Smooth muscle cell (in vitro differentiated cells): ENCODE measurements at regions not wholly inside any gene's neighbourhood (a gene's known extent, or its start where the extent isn't known, plus 50 kb on each side); places are given as distances from the start of the nearest gene placed in this dataset.
A peak's percentile ranks its signal among the peaks of the same experiment; 100 is the strongest.

Experiments used
- DNase-seq: peaks from one replicate; lab custom pipeline; 2025; ENCODE audit not compliant: unreplicated experiment; lab: John Stamatoyannopoulos, UW
- H2AFZ ChIP-seq: fragments of 200-600 bp; sonication (generic); 2 replicates; pipeline ENCODE4 v1.6.0; 2016; ENCODE audit warnings: antibody characterized with exemption, low read depth, mild to moderate bottlenecking
- H3F3A ChIP-seq: fragments of 200-600 bp; sonication (generic); 2 replicates; pipeline ENCODE4 v1.6.0; 2017; ENCODE audit warnings: antibody characterized with exemption, low read depth
- H3K27ac ChIP-seq: fragments of 200-600 bp; sonication (generic); 2 replicates; pipeline ENCODE4 v1.5.1; 2016; ENCODE audit warnings: low read depth, mild to moderate bottlenecking
- H3K27me3 ChIP-seq: fragments of 200-600 bp; sonication (generic); 2 replicates; pipeline ENCODE4 v1.6.1; 2016; ENCODE audit warnings: low read depth, mild to moderate bottlenecking
- H3K36me3 ChIP-seq: fragments of 200-600 bp; sonication (generic); 2 replicates; pipeline ENCODE4 v1.5.1; 2016; ENCODE audit warnings: low read depth
- H3K4me1 ChIP-seq: fragments of 200-600 bp; sonication (generic); 2 replicates; pipeline ENCODE4 v1.5.1; 2016; ENCODE audit warnings: low read depth
- H3K4me2 ChIP-seq: fragments of 200-600 bp; sonication (generic); 2 replicates; pipeline ENCODE4 v1.6.0; 2016; ENCODE audit warnings: mild to moderate bottlenecking
- H3K4me3 ChIP-seq: fragments of 200-600 bp; sonication (generic); 2 replicates; pipeline ENCODE4 v1.5.1; 2016; ENCODE audit warnings: mild to moderate bottlenecking
- H3K79me2 ChIP-seq: fragments of 200-600 bp; sonication (generic); 2 replicates; pipeline ENCODE4 v1.6.0; 2016; ENCODE audit warnings: low read depth, mild to moderate bottlenecking
- H3K9ac ChIP-seq: fragments of 200-600 bp; sonication (generic); 2 replicates; pipeline ENCODE4 v1.6.0; 2016; ENCODE audit warnings: low read depth
- H3K9me3 ChIP-seq: fragments of 200-600 bp; sonication (generic); replicated peaks from 2 replicates; pipeline ENCODE4 v1.5.1; 2016; ENCODE audit warnings: low read depth
- H4K20me1 ChIP-seq: fragments of 200-600 bp; sonication (generic); 2 replicates; pipeline ENCODE4 v1.6.0; 2016; ENCODE audit warnings: low read depth
- CTCF ChIP-seq: fragments of 200-600 bp; sonication (generic); IDR thresholded peaks from 2 replicates; pipeline ENCODE4 v1.5.1; 2017; ENCODE audit warnings: borderline replicate concordance, mild to moderate bottlenecking, antibody characterized with exemption; ENCODE audit not compliant: insufficient read depth, poor library complexity, severe bottlenecking
- WGBS: methylation state at CpG from one replicate; pipeline ENCODE4 v1.1.7; 2016; ENCODE audit warnings: low lambda C conversion rate; 5-methylcytosine and 5-hydroxymethylcytosine counted together

- peak overlapping the region; percentile 63 for H3K4me2 ChIP-seq
- no peak overlapping the region for H3K4me3 ChIP-seq
- H4K20me1 ChIP-seq = no peaks in the 10 kb centered on the region
- H3K79me2 ChIP-seq = no peaks in the 10 kb centered on the region
- no peaks in the 10 kb centered on the region for H3K27me3 ChIP-seq
- WGBS = 72% methylated on average over 3 of the region's 3 CpGs
- no peaks in the 10 kb centered on the region for H3K9me3 ChIP-seq
- peak overlapping the region; percentile 1 for H3K27ac ChIP-seq
- no peak for DNase-seq
- H3K36me3 ChIP-seq = no peaks in the 10 kb centered on the region
- H3F3A ChIP-seq = no peaks in the 10 kb centered on the region
- H2AFZ ChIP-seq = no peak overlapping the region
- peaks cover 16% of the 10 kb centered on the region for H3K4me1 ChIP-seq
- H3K9ac ChIP-seq = no peak overlapping the region
- TF ChIP-seq CTCF = no peak
These were observed 250.1 kb downstream of the CEMIP2 start for GRCh38 chr9:71518045-71518827.

- Histone ChIP-seq H3K9ac (no peak overlapping the region), H3K4me1 (peaks cover 16% of the 10 kb centered on the region), H3K27me3 (no peaks in the 10 kb centered on the region), H3F3A (no peaks in the 10 kb centered on the region), H4K20me1 (no peaks in the 10 kb centered on the region), H2AFZ (no peak overlapping the region), H3K36me3 (no peaks in the 10 kb centered on the region), H3K4me3 (no peak overlapping the region), H3K4me2 (peak overlapping the region; percentile 41), H3K27ac (no peak overlapping the region), H3K9me3 (no peaks in the 10 kb centered on the region), H3K79me2 (no peaks in the 10 kb centered on the region)
- DNase-seq = no peak
- 67% methylated on average over 1 of the region's 1 CpG for whole genome bisulfite sequencing
- TF ChIP-seq CTCF = no peak
These were observed 252.7 kb downstream of the CEMIP2 start for GRCh38 chr9:71515626-71516025.

GRCh38 chr9:71515107-71515506 is 253.2 kb downstream of the CEMIP2 start:
- Histone ChIP-seq H3K4me2 (peak overlapping the region; percentile 41), H3K27me3 (no peaks in the 10 kb centered on the region), H2AFZ (no peak overlapping the region), H3K9me3 (no peaks in the 10 kb centered on the region), H3K79me2 (no peaks in the 10 kb centered on the region), H3K36me3 (no peaks in the 10 kb centered on the region), H3K27ac (no peak overlapping the region), H3K9ac (no peak overlapping the region), H4K20me1 (no peaks in the 10 kb centered on the region), H3K4me3 (no peak overlapping the region), H3K4me1 (peaks cover 16% of the 10 kb centered on the region), H3F3A (no peaks in the 10 kb centered on the region)
- 72% methylated on average over 4 of the region's 4 CpGs for WGBS
- no peak for TF ChIP-seq CTCF
- DNase-seq = no peak
